Esophagus muscularis mucosa (tissue), 4 donors: ENCODE measurements at regions not wholly inside any gene's neighbourhood (a gene's known extent, or its start where the extent isn't known, plus 50 kb on each side); places are given as distances from the start of the nearest gene placed in this dataset.

Source experiments
- DNase-seq: peaks from one replicate; pipeline ENCODE4 v3.0.0-alpha.2; 2017; ENCODE audit errors: extremely low spot score
- H3K27ac ChIP-seq, 4 donors: fragments of 200-600 bp; sonication (generic); replicated peaks in 1 of 4; 1 replicate in 3 of 4; 2 replicates in 1 of 4; pipeline ENCODE4 v1.5.1; 2016 to 2019; ENCODE audit warnings: mild to moderate bottlenecking in 1 of 4
- H3K27me3 ChIP-seq, 4 donors: fragments of 200-600 bp; sonication (generic); one replicate each; pipeline versions ENCODE4 v1.5.1 to v1.6.0; 2016 to 2019
- H3K36me3 ChIP-seq, 4 donors: fragments of 200-600 bp; sonication (generic); one replicate each; pipeline ENCODE4 v1.5.1; 2016 to 2019
- H3K4me1 ChIP-seq, 4 donors: fragments of 200-600 bp; sonication (generic); one replicate each; pipeline ENCODE4 v1.5.1; 2016 to 2019
- H3K4me3 ChIP-seq, 4 donors: fragments of 200-600 bp; sonication (generic); 1 replicate in 2 of 4; 2 replicates in 2 of 4; pipeline ENCODE4 v1.5.1; 2016 to 2019; ENCODE audit warnings: mild to moderate bottlenecking in 4 of 4, moderate library complexity in 1 of 4
- H3K9me3 ChIP-seq, 4 donors: fragments of 200-600 bp; sonication (generic); 1 replicate in 3 of 4; 2 replicates in 1 of 4; pipeline ENCODE4 v1.5.1; 2016 to 2019
- CTCF ChIP-seq, 3 experiments: fragments of 200-600 bp in 2 of 3; fragments of 450-650 bp in 1 of 3; sonication (generic) in 2 of 3; IDR thresholded peaks; one replicate each; pipeline ENCODE4 v1.5.1; 2017 to 2019; ENCODE audit warnings: antibody characterized with exemption in 3 of 3, mild to moderate bottlenecking in 2 of 3, moderate library complexity in 1 of 3
- EP300 ChIP-seq: sonication (generic); formaldehyde crosslinking; IDR thresholded peaks from one replicate; pipeline ENCODE4 v1.6.1; 2017; ENCODE audit warnings: antibody characterized with exemption
- POLR2A ChIP-seq: fragments of 450-650 bp; IDR thresholded peaks from one replicate; pipeline ENCODE4 v1.6.1; 2017; ENCODE audit warnings: antibody characterized with exemption, moderate library complexity, mild to moderate bottlenecking, low read depth
- POLR2AphosphoS5 ChIP-seq, 2 donors: sonication (generic); formaldehyde crosslinking; IDR thresholded peaks; one replicate each; pipeline ENCODE4 v1.6.1; 2017; ENCODE audit warnings: antibody characterized with exemption in 2 of 2
- WGBS: methylation state at CpG from one replicate; pipeline ENCODE4 v1.1.5; 2018; 5-methylcytosine and 5-hydroxymethylcytosine counted together
- intact Hi-C: fragments of 100-400 bp; cut with DNase I; formaldehyde crosslinking; loops from one replicate; pipeline ENCODE4 v1.15.1; 2023

GRCh38 chr5:102603670-102604069, 104.9 kb upstream of the SLCO6A1 start:
- intact Hi-C loops = no loop called here
- no peak for DNase-seq
- Histone ChIP-seq H3K27me3 (no peaks in the 10 kb centered on the region), H3K4me1 (peaks cover 0 to 6% (median 0%) of the 10 kb centered on the region in 4 donors), H3K4me3 (no peak overlapping the region), H3K36me3 (no peaks in the 10 kb centered on the region), H3K9me3 (no peaks in the 10 kb centered on the region), H3K27ac (no peak overlapping the region)
- TF ChIP-seq POLR2AphosphoS5 (IDR thresholded peaks at IDR 0.05) (no peak), CTCF (IDR thresholded peaks at IDR 0.05) (no peak), POLR2A (no peak), EP300 (no peak)

- H3K36me3 ChIP-seq = no peaks in the 10 kb centered on the region
- H3K4me3 ChIP-seq = no peak overlapping the region
- H3K27me3 ChIP-seq = no peaks in the 10 kb centered on the region
- no peaks in the 10 kb centered on the region for H3K4me1 ChIP-seq
- 85% methylated on average over 4 of the region's 4 CpGs for WGBS
- H3K9me3 ChIP-seq = no peaks in the 10 kb centered on the region
- no peak for TF ChIP-seq POLR2A
- TF ChIP-seq POLR2AphosphoS5 (IDR thresholded peaks at IDR 0.05) = no peak
- no peak for TF ChIP-seq CTCF (IDR thresholded peaks at IDR 0.05)
- TF ChIP-seq EP300 = no peak
- DNase-seq = no peak
- intact Hi-C loops = no loop called here
- no peak overlapping the region for H3K27ac ChIP-seq
These were observed 109.6 kb upstream of the SLCO6A1 start for GRCh38 chr5:102608414-102608813.

- no peak for DNase-seq
- no peak overlapping the region for H3K4me3 ChIP-seq
- no peaks in the 10 kb centered on the region for H3K4me1 ChIP-seq
- no peaks in the 10 kb centered on the region for H3K36me3 ChIP-seq
- H3K9me3 ChIP-seq = no peaks in the 10 kb centered on the region
- TF ChIP-seq CTCF (IDR thresholded peaks at IDR 0.05) = no peak
- TF ChIP-seq POLR2AphosphoS5 (IDR thresholded peaks at IDR 0.05) = no peak
- no peak for TF ChIP-seq EP300
- no peak for TF ChIP-seq POLR2A
- 89% methylated on average over 1 of the region's 1 CpG for WGBS
- no peak overlapping the region for H3K27ac ChIP-seq
- H3K27me3 ChIP-seq = no peaks in the 10 kb centered on the region
- intact Hi-C loops = no loop called here
These were observed 112.5 kb upstream of the SLCO6A1 start for GRCh38 chr5:102611312-102611711.

GRCh38 chr5:102613661-102614060, 114.9 kb upstream of the SLCO6A1 start:
- TF ChIP-seq POLR2A (no peak), POLR2AphosphoS5 (IDR thresholded peaks at IDR 0.05) (no peak), CTCF (IDR thresholded peaks at IDR 0.05) (no peak), EP300 (no peak)
- DNase-seq = no peak
- intact Hi-C loops = no loop called here
- H3K36me3 ChIP-seq = no peaks in the 10 kb centered on the region
- no peaks in the 10 kb centered on the region for H3K27me3 ChIP-seq
- H3K27ac ChIP-seq = no peak overlapping the region
- no peaks in the 10 kb centered on the region for H3K4me1 ChIP-seq
- WGBS = 87% methylated on average over 2 of the region's 2 CpGs
- no peak overlapping the region for H3K4me3 ChIP-seq
- H3K9me3 ChIP-seq = no peaks in the 10 kb centered on the region
